ENCODE measurements at regions not wholly inside any gene's neighbourhood (a gene's known extent, or its start where the extent isn't known, plus 50 kb on each side); places are given as distances from the start of the nearest gene placed in this dataset.

- DNase-seq (ENCODE audit: insufficient read length, low spot score, missing footprints) = no peak
These were observed 399.9 kb upstream of the IGFBP3 start for GRCh38 chr7:46320956-46321355.

GRCh38 chr7:46319841-46320240, 398.8 kb upstream of the IGFBP3 start:
- no peak for TF ChIP-seq CTCF (IDR thresholded peaks at IDR 0.05; ENCODE audit: extremely low read depth, low read depth, low read length)
- H3K4me1 ChIP-seq (ENCODE audit: insufficient read depth, low read length) = no peaks in the 10 kb centered on the region
- no peaks in the 10 kb centered on the region for H3K27me3 ChIP-seq (ENCODE audit: insufficient read depth, low read length)
- no peak overlapping the region for H3K27ac ChIP-seq (ENCODE audit: low read depth, low read length)
- no peaks in the 10 kb centered on the region for H3K9me3 ChIP-seq (ENCODE audit: low read depth, low read length)
- no peaks in the 10 kb centered on the region for H3K36me3 ChIP-seq (ENCODE audit: insufficient read depth, low read length)
- H3K79me2 ChIP-seq (ENCODE audit: insufficient read depth, low read length) = no peaks in the 10 kb centered on the region
- no peak overlapping the region for H2AFZ ChIP-seq (ENCODE audit: low read length)
- no peak for DNase-seq (ENCODE audit: insufficient read length, low spot score, missing footprints)
- H4K20me1 ChIP-seq (ENCODE audit: insufficient read depth, low read length) = no peaks in the 10 kb centered on the region
- H3K4me2 ChIP-seq (ENCODE audit: insufficient read depth, low read length) = no peak overlapping the region
- H3K4me3 ChIP-seq (ENCODE audit: insufficient read depth, low read length) = no peak overlapping the region

More at GRCh38 chr7:46320956-46321355, 399.9 kb upstream of the IGFBP3 start:
- Histone ChIP-seq H3K4me1 (ENCODE audit: insufficient read depth, low read length) (no peaks in the 10 kb centered on the region), H3K9me3 (ENCODE audit: low read depth, low read length) (no peaks in the 10 kb centered on the region), H4K20me1 (ENCODE audit: insufficient read depth, low read length) (no peaks in the 10 kb centered on the region), H3K4me3 (ENCODE audit: insufficient read depth, low read length) (no peak overlapping the region), H3K36me3 (ENCODE audit: insufficient read depth, low read length) (no peaks in the 10 kb centered on the region), H2AFZ (ENCODE audit: low read length) (no peak overlapping the region), H3K27ac (ENCODE audit: low read depth, low read length) (no peak overlapping the region), H3K4me2 (ENCODE audit: insufficient read depth, low read length) (no peak overlapping the region), H3K79me2 (ENCODE audit: insufficient read depth, low read length) (no peaks in the 10 kb centered on the region), H3K27me3 (ENCODE audit: insufficient read depth, low read length) (no peaks in the 10 kb centered on the region)
- TF ChIP-seq CTCF (IDR thresholded peaks at IDR 0.05; ENCODE audit: extremely low read depth, low read depth, low read length) = no peak

GRCh38 chr7:46318276-46318675, 397.2 kb upstream of the IGFBP3 start:
- H3K27ac ChIP-seq (ENCODE audit: low read depth, low read length) = no peak overlapping the region
- H2AFZ ChIP-seq (ENCODE audit: low read length) = no peak overlapping the region
- H3K36me3 ChIP-seq (ENCODE audit: insufficient read depth, low read length) = no peaks in the 10 kb centered on the region
- H3K4me1 ChIP-seq (ENCODE audit: insufficient read depth, low read length) = no peaks in the 10 kb centered on the region
- H3K4me3 ChIP-seq (ENCODE audit: insufficient read depth, low read length) = no peak overlapping the region
- no peak overlapping the region for H3K4me2 ChIP-seq (ENCODE audit: insufficient read depth, low read length)
- H4K20me1 ChIP-seq (ENCODE audit: insufficient read depth, low read length) = no peaks in the 10 kb centered on the region
- no peak for DNase-seq (ENCODE audit: insufficient read length, low spot score, missing footprints)
- no peaks in the 10 kb centered on the region for H3K27me3 ChIP-seq (ENCODE audit: insufficient read depth, low read length)
- no peaks in the 10 kb centered on the region for H3K9me3 ChIP-seq (ENCODE audit: low read depth, low read length)
- no peaks in the 10 kb centered on the region for H3K79me2 ChIP-seq (ENCODE audit: insufficient read depth, low read length)
- TF ChIP-seq CTCF (IDR thresholded peaks at IDR 0.05; ENCODE audit: extremely low read depth, low read depth, low read length) = no peak

- no peak overlapping the region for H3K4me3 ChIP-seq (ENCODE audit: insufficient read depth, low read length)
- no peaks in the 10 kb centered on the region for H3K36me3 ChIP-seq (ENCODE audit: insufficient read depth, low read length)
- no peaks in the 10 kb centered on the region for H3K79me2 ChIP-seq (ENCODE audit: insufficient read depth, low read length)
- H3K4me1 ChIP-seq (ENCODE audit: insufficient read depth, low read length) = no peaks in the 10 kb centered on the region
- H4K20me1 ChIP-seq (ENCODE audit: insufficient read depth, low read length) = no peaks in the 10 kb centered on the region
- no peak for DNase-seq (ENCODE audit: insufficient read length, low spot score, missing footprints)
- TF ChIP-seq CTCF (IDR thresholded peaks at IDR 0.05; ENCODE audit: extremely low read depth, low read depth, low read length) = no peak
- H3K4me2 ChIP-seq (ENCODE audit: insufficient read depth, low read length) = no peak overlapping the region
- no peaks in the 10 kb centered on the region for H3K27me3 ChIP-seq (ENCODE audit: insufficient read depth, low read length)
- no peaks in the 10 kb centered on the region for H3K9me3 ChIP-seq (ENCODE audit: low read depth, low read length)
- H3K27ac ChIP-seq (ENCODE audit: low read depth, low read length) = no peak overlapping the region
- H2AFZ ChIP-seq (ENCODE audit: low read length) = no peak overlapping the region
These were observed 396.2 kb upstream of the IGFBP3 start for GRCh38 chr7:46317256-46317655.

All from osteoblast (primary cell).